HL-60 (cell line): ENCODE measurements at regions not wholly inside any gene's neighbourhood (a gene's known extent, or its start where the extent isn't known, plus 50 kb on each side); places are given as distances from the start of the nearest gene placed in this dataset.

Source experiments
- GABPA ChIP-seq: IDR thresholded peaks from 2 replicates; pipeline ENCODE4 v1.6.1; 2012; ENCODE audit warnings: low read depth
- REST ChIP-seq: IDR thresholded peaks from 2 replicates; pipeline ENCODE4 v1.6.1; 2012; ENCODE audit warnings: low read depth; ENCODE audit not compliant: insufficient replicate concordance
- TF ChIP-seq, protein P1 (sequence below): IDR thresholded peaks from one replicate; pipeline ENCODE4 v1.5.1; 2011; ENCODE audit warnings: low read length, control low read depth, inconsistent platforms; ENCODE audit not compliant: insufficient read depth

DNA sequence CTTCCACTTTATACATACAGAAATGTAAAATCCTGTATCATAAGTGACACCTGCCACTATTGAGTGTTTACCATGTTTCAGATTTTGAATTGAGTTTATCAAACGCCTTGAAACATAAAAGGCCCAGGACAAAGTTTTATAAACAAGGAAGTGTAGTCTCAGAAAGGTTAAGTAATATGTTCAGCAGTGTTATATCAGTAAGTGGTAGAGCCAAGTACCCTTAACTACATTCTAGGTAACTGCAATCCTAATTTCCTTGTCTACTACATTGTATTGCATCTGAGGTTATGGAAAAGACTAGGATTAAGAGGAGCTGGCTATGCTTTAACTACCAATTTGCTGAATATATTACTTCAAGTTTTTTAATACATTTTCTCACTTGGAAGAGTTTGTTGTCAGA is 641.6 kb downstream of the LRRC70 start:
- no peak for TF ChIP-seq REST
- TF ChIP-seq, protein P1, sequence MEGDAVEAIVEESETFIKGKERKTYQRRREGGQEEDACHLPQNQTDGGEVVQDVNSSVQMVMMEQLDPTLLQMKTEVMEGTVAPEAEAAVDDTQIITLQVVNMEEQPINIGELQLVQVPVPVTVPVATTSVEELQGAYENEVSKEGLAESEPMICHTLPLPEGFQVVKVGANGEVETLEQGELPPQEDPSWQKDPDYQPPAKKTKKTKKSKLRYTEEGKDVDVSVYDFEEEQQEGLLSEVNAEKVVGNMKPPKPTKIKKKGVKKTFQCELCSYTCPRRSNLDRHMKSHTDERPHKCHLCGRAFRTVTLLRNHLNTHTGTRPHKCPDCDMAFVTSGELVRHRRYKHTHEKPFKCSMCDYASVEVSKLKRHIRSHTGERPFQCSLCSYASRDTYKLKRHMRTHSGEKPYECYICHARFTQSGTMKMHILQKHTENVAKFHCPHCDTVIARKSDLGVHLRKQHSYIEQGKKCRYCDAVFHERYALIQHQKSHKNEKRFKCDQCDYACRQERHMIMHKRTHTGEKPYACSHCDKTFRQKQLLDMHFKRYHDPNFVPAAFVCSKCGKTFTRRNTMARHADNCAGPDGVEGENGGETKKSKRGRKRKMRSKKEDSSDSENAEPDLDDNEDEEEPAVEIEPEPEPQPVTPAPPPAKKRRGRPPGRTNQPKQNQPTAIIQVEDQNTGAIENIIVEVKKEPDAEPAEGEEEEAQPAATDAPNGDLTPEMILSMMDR: no peak
- no peak for TF ChIP-seq GABPA
